HepG2 (cell line): ENCODE measurements at regions not wholly inside any gene's neighbourhood (a gene's known extent, or its start where the extent isn't known, plus 50 kb on each side); places are given as distances from the start of the nearest gene placed in this dataset.

Experiments used
- ATAC-seq: fragments of 200-7000 bp; cut with Tn5 transposase; 3 replicates; pipeline ENCODE4 v1.9.1; 2020; ENCODE audit warnings: mild to moderate bottlenecking, moderate library complexity
- BruUV-seq: library from RNA; stranded (reverse); fragments of 400-500 nt; replicated peaks from 2 replicates; lab custom pipeline; 2021; lab: Mats Ljungman, UMichigan
- CTCF ChIA-PET: fragments of 300-600 bp; formaldehyde crosslinking; extraction: SDS; loops from one replicate; lab custom pipeline; 2021; ENCODE audit warnings: low total read pairs, inconsistent platforms, low intra/inter-chr PET ratio; lab: Yijun Ruan, JAX
- POLR2A ChIA-PET: fragments of 350-600 bp; sonication (Branson Sonifier 250); formaldehyde crosslinking; loops from one replicate; lab custom pipeline; 2020; ENCODE audit warnings: antibody characterized with exemption, inconsistent platforms; lab: Yijun Ruan, JAX
- DNase-seq: peaks from one replicate; pipeline ENCODE4 v3.0.0-alpha.2; 2015; ENCODE audit warnings: low spot score
- FAIRE-seq: peaks from 3 replicates; lab custom pipeline; 2011; peaks lifted over from hg19 to GRCh38; lab: Jason Lieb, UNC
- H2AFZ ChIP-seq: one replicate; pipeline ENCODE4 v1.6.1; 2011; ENCODE audit warnings: low read length, inconsistent platforms
- H3K27ac ChIP-seq: fragments of 300-600 bp; 3 replicates; pipeline ENCODE4 v1.8.0; 2011; ENCODE audit warnings: mixed run types, mild to moderate bottlenecking, mixed read lengths, low read length, inconsistent platforms; ENCODE audit not compliant: insufficient read depth; ENCODE audit errors: extremely low read length
- H3K27me3 ChIP-seq, 2 experiments: fragments of 200-600 bp in 1 of 2; 2 replicates in 1 of 2; 3 replicates in 1 of 2; pipeline versions ENCODE4 v1.6.0 to v1.8.0; 2011; ENCODE audit warnings: low read length in 2 of 2, mild to moderate bottlenecking in 2 of 2, moderate library complexity in 2 of 2, inconsistent platforms in 1 of 2; ENCODE audit not compliant: insufficient read depth in 2 of 2, control insufficient read depth in 1 of 2
- H3K36me3 ChIP-seq, 2 experiments: fragments of 200-600 bp in 1 of 2; replicated peaks in 1 of 2; 2 replicates in 1 of 2; 3 replicates in 1 of 2; pipeline versions ENCODE4 v1.5.1 to v1.8.0; 2011; ENCODE audit warnings: low read length in 2 of 2, inconsistent platforms in 1 of 2; ENCODE audit not compliant: insufficient read depth in 2 of 2, control insufficient read depth in 1 of 2
- H3K4me1 ChIP-seq: 2 replicates; pipeline ENCODE4 v1.5.1; 2012; ENCODE audit warnings: low read length, inconsistent platforms; ENCODE audit not compliant: insufficient read depth
- H3K4me2 ChIP-seq: 2 replicates; pipeline ENCODE4 v1.6.0; 2011; ENCODE audit warnings: low read depth, low read length, inconsistent platforms
- H3K4me3 ChIP-seq, 3 experiments: fragments of 200-600 bp in 1 of 3; sonication (generic), shearing (Covaris generic) in 1 of 3; replicated peaks in 1 of 3; 2 replicates each; pipeline ENCODE4 v1.5.1; 2011 to 2016; ENCODE audit warnings: low read length in 3 of 3, inconsistent platforms in 2 of 3, low read depth in 2 of 3, mild to moderate bottlenecking in 2 of 3, control low read depth in 1 of 3, mixed read lengths in 1 of 3; ENCODE audit not compliant: insufficient read depth in 1 of 3
- H3K79me2 ChIP-seq: one replicate; pipeline ENCODE4 v1.6.1; 2011; ENCODE audit warnings: low read length, inconsistent platforms; ENCODE audit not compliant: insufficient read depth
- H3K9ac ChIP-seq: 2 replicates; pipeline ENCODE4 v1.6.0; 2011; ENCODE audit warnings: mild to moderate bottlenecking, low read depth, low read length, inconsistent platforms; ENCODE audit not compliant: insufficient read depth
- H3K9me3 ChIP-seq: 2 replicates; pipeline ENCODE4 v1.5.1; 2012; ENCODE audit warnings: mild to moderate bottlenecking, low read length
- H4K20me1 ChIP-seq: 2 replicates; pipeline ENCODE4 v1.6.0; 2011; ENCODE audit warnings: inconsistent platforms, mild to moderate bottlenecking, low read length, moderate library complexity; ENCODE audit not compliant: insufficient read depth
- ATF7 ChIP-seq, 2 experiments: fragments of 450-650 bp in 1 of 2; sonication (generic) in 1 of 2; formaldehyde crosslinking in 1 of 2; IDR thresholded peaks; 2 replicates each; pipeline versions ENCODE4 v1.4.0 to v1.6.1; 2016 to 2020; ENCODE audit warnings: antibody characterized with exemption in 1 of 2, mild to moderate bottlenecking in 1 of 2, missing genetic modification reagents in 1 of 2
- BCL6 ChIP-seq: IDR thresholded peaks from 2 replicates; pipeline ENCODE4 v1.6.1; 2016; ENCODE audit warnings: missing genetic modification reagents, missing compliant biosample characterization
- CBX5 ChIP-seq: sonication (generic); formaldehyde crosslinking; IDR thresholded peaks from 2 replicates; pipeline ENCODE4 v1.4.0; 2020; ENCODE audit warnings: missing genetic modification reagents, borderline replicate concordance
- FOXK2 ChIP-seq: fragments of 450-650 bp; IDR thresholded peaks from 2 replicates; pipeline ENCODE4 v1.6.1; 2016
- GATAD2A ChIP-seq: IDR thresholded peaks from 2 replicates; pipeline ENCODE4 v1.6.1; 2016
- SALL1 ChIP-seq: sonication (generic); formaldehyde crosslinking; IDR thresholded peaks from 2 replicates; pipeline ENCODE4 v1.8.0; 2022; ENCODE audit warnings: mild to moderate bottlenecking, missing genetic modification reagents
- TEAD3 ChIP-seq: optimal IDR thresholded peaks from 2 replicates; pipeline ENCODE3; 2016; ENCODE audit warnings: borderline replicate concordance
- ZBTB20 ChIP-seq: sonication (generic); formaldehyde crosslinking; IDR thresholded peaks from 2 replicates; pipeline ENCODE4 v1.8.1; 2023; ENCODE audit warnings: missing genetic modification reagents, low read depth, mild to moderate bottlenecking, borderline replicate concordance
- ZNF33A ChIP-seq: sonication (generic); formaldehyde crosslinking; IDR thresholded peaks from 2 replicates; pipeline ENCODE4 v1.5.1; 2020; ENCODE audit warnings: missing genetic modification reagents, mild to moderate bottlenecking, moderate library complexity, borderline replicate concordance
- WGBS: methylation state at CpG from one replicate; pipeline ENCODE4 v1.1.6; 2017; ENCODE audit warnings: low lambda C conversion rate; 5-methylcytosine and 5-hydroxymethylcytosine counted together
- in situ Hi-C: cut with HindIII; loops from 2 replicates; pipeline ENCODE4 v1.10.0; 2017; ENCODE audit warnings: low pct_unique_long_range_greater_than_20kb; ENCODE audit not compliant: extremely low pct_ligation_motif_present
- intact Hi-C: fragments of 100-400 bp; cut with micrococcal nuclease; formaldehyde crosslinking; loops from one replicate; pipeline ENCODE4 v1.10.0; 2022; ENCODE audit not compliant: unreplicated experiment
- TF ChIP-seq, protein P1 (sequence below): sonication (generic); formaldehyde crosslinking; IDR thresholded peaks from 2 replicates; pipeline ENCODE4 v1.4.0; 2020; ENCODE audit warnings: mild to moderate bottlenecking, low read depth, missing genetic modification reagents

DNA sequence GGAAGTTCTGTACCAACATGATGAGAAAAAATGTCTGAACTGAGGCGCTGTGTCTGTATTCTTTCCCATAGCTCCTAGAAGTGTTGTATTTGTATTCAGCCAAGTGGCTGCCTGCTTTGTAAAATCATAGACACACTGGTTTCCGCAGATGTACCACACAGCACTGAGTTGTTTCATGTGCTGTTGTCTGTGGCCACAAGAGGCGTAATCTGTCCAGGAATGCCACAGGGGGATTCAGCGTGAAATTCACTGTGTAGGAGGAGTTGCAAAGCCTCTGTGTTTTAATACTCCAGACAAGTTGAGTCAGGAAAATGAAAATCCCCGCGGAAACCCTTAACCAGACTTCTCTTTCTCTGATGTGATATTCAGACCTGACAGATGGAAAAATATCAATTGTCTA lies 462.2 kb downstream of the NSUN3 start (continued):
- TF ChIP-seq CBX5 (CRISPR knock-in tag), result peak; percentile 31; the same call in 1 of the 2 replicates
- peak; percentile 43 for TF ChIP-seq TEAD3 (CRISPR knock-in tag)
- no peak for TF ChIP-seq ZBTB20 (CRISPR knock-in tag)
- 0 out of 2 replicates have a peak, but pooled peaks have one; percentile 15 for TF ChIP-seq BCL6
- TF ChIP-seq ZNF33A (CRISPR knock-in tag), result no peak
- TF ChIP-seq SALL1 (CRISPR knock-in tag), result no peak
- 0 out of 2 replicates have a peak, but pooled peaks have one; percentile 20 for TF ChIP-seq GATAD2A (CRISPR knock-in tag)

DNA sequence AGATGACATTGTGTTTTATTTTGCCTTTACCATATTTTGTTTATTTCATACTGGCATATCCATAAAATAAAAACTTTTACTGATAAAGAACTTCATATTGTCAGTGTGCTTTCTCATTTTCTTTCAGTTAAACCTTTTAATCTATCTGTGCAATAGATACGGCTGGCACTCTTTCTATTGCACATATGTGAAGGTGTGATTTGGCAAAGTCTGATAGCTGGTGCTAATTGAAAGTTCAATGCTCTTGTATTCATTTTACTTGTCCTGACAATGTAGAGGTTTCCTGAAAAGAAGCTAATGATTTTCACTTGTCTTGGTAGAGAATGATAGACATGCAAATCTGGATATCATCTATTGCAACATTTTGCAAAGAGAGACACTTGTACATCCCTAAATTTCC lies 467.0 kb downstream of the NSUN3 start:
- TF ChIP-seq, protein P1, sequence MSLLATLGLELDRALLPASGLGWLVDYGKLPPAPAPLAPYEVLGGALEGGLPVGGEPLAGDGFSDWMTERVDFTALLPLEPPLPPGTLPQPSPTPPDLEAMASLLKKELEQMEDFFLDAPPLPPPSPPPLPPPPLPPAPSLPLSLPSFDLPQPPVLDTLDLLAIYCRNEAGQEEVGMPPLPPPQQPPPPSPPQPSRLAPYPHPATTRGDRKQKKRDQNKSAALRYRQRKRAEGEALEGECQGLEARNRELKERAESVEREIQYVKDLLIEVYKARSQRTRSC (CRISPR knock-in tag), result no peak
- no peak for TF ChIP-seq FOXK2
- TF ChIP-seq ATF7 (IDR thresholded peaks at IDR 0.05), result no peak
- TF ChIP-seq ATF7 (CRISPR knock-in tag; IDR thresholded peaks at IDR 0.05), result no peak
- H3K27ac ChIP-seq, result no peak overlapping the region
- H4K20me1 ChIP-seq, result no peaks in the 10 kb centered on the region
- H3K9ac ChIP-seq, result no peak overlapping the region
- no peak overlapping the region for H3K4me3 ChIP-seq
- peaks cover 11% of the 10 kb centered on the region for H3K4me1 ChIP-seq
- in situ Hi-C loops (no loop called here), intact Hi-C loops (loop anchor here (10.0 kb wide), 1 partner anchor 115 kb away; no protein-coding TSS in a partner anchor)
- H3K27me3 ChIP-seq, result no peaks in the 10 kb centered on the region
- ChIA-PET CTCF (no interaction called here), POLR2A (no interaction called here)
- H3K79me2 ChIP-seq, result no peaks in the 10 kb centered on the region
- FAIRE-seq (no peak), ATAC-seq (no peak), DNase-seq (no peak)
- no peaks in the 10 kb centered on the region for H3K9me3 ChIP-seq
- H3K36me3 ChIP-seq, result no peaks in the 10 kb centered on the region
- no peak overlapping the region for H2AFZ ChIP-seq
- H3K4me2 ChIP-seq, result no peak overlapping the region
- WGBS, result 87% methylated on average over 1 of the region's 1 CpG
- no TSS peak for BruUV-seq
